GM21529 (cell line): ENCODE measurements at regions not wholly inside any gene's neighbourhood (a gene's known extent, or its start where the extent isn't known, plus 50 kb on each side); places are given as distances from the start of the nearest gene placed in this dataset.

Experiments used
- ATAC-seq: cut with Tn5 transposase; IDR thresholded peaks from one replicate; pipeline ENCODE4 v1.9.1; 2021; ENCODE audit not compliant: unreplicated experiment

DNA sequence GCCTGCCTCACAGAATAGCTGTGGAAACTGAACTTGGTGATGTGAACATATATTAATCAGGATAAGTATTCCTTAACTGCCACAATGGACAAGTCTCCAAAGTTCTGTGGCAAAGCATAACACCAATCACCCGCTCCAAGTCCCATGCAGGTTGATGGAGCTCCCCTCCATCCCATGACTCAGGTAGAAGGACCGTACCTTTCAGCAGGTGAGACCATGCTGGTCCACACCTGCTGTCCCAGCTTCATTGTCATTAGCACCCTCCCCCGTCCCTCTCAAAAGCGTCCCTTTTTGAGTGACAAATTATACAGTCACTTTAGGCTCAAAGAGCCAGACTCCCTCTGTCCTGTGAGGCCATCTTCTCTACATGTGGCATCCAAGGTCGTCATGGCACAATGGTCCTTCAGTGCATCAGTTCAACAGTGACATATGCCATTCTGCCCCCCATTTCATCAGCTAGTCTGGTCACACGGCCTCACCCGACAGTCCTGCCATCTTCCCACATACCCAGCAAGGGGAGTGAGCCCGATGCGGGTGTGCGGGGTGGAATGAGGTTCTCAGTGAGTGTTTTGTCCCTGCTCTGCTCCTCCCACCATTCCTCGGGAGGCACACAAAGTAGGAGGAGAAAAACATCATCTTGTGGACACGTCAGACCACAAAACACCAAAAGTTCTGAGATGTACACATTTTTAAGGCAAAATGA, 136.7 kb upstream of the MYCN start:
- ATAC-seq = no peak

DNA sequence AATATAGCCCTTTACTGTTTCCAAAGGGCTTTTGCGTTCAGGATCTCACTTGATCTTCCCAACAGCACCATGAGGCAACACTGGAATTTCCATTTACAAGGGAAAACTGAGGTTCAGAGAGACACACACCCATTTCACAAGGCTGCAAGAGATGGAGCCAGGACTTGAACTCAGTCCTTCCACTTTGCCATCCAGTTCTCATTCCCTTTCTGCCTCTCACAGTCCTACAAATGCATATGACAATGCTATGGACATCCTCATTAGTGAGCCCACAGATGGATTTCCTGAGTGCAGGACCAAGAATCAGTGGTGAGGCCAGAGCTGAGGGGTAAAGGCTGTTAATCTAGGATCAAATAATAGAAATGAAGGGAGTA, 136.1 kb upstream of the MYCN start:
- no peak for ATAC-seq

DNA sequence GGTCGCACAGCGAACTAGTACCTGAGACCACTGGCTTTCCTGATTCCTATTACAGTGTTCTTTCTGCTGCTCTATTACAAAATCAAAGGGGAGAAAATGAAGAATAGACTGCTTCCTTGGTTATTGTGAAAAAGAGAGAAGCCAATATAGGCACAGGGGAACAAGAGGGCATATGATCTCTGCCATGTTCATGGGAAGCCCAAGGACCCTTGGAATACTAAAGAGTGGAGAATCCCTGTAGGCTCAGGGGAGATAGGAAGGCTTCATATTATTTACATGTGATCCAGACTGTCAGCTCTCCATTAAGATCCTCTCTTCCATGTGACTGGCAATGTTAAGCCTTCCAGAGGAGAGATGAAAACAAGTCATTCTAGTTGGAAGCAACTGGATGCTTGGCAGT, 135.7 kb upstream of the MYCN start:
- ATAC-seq = no peak

DNA sequence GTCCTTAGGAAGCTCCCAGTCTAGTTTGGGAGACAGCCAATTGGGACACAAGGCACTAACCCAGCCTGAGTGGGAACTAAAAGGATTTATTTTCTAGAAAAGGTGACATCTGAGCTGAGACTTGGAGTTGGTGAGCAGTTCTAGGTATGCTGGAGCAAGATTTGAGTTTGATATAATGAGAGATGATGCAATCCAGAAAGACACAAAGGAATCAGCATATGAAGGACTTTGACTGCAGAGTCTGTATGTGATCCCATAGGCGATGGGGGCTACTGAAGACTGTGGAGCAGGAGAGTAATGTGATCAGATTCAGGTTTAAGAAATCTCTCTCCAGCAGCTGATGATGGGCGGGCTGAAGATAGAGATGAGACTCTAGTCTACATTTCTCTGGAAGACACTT, 135.1 kb upstream of the MYCN start:
- ATAC-seq = no peak

DNA sequence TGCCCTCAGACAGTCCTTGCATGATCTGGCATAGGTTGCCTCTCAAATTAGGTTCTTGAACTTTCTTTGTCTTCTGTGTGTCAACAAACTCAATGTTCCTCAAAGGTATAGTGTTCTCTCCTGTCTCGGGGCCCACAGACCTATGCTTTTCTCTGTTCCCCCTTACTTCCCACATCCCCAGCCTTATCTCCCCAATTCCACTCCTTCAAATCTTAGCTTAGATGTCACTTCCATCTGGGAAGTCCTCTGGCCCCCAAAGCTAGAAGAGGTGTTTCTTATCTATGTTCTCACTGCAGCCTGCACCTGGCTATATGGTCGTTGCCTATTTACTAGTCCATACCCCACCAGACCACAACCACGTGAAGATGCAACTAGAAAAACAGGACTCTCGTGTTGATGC, 134.6 kb upstream of the MYCN start:
- no peak for ATAC-seq

DNA sequence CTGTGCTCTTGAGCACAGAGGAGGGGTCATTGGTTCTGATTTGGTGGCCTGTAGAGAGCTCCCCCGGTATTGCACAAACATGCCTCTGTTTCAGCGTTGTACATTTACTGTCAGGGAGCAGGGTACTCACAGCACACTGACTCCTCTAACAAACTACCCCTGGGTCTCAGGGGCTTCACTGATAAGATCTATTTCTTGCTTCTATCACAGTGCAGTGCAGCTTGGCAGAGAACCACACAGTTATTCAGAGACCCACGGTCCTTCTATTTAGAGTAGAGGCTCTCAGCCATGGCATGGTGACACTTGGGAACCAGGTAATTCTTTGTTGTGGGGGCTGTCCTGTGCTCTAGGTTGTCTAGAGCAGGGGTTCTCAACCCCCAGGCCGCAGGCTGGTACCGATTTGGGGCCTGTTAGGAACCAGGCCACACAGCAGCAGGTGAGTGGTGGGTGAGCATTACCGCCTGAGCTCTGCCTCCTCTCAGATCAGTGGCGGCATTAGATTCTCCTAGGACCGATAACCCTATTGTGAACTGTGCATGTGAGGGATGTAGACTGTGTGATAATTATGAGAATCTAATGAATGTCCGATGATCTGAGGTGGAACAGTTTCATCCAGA, 133.4 kb upstream of the MYCN start:
- ATAC-seq = no peak

DNA sequence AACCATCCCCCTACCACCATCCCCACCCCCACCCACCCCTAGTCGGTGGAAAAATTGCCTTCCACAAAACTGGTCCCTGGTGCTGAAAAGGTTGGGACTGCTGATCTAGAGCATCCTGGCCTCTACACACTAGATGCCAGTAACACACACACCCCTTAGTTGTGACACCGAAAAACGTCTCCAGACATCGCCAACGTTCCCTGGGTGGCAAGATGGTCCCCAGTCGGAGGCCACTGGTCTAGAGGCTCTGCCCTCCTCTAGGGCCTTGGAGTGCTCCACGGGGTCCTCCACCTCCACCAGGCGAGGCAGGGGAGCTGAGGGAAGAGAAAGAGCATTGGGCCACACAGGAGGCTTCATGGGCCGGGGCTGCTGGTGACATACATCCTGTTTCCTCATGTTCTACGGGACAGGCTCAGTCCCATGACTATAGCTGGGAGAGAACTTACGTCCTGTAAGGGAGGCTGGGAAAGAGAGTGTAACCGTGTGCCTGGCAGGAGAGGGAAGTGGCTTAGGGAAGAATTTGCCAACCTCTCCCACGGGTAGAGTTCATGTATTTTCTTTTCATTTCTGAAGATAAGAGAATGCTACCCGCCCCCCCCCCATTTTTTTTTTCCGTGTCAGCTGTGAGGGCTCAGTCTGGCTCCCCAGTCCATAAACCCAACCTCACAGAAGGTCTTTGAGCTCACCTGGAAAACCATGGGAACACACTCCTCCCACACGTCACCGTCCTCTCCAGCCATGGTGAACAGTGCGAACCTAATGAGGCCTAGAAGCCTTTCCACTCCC, 132.7 kb upstream of the MYCN start:
- no peak for ATAC-seq

DNA sequence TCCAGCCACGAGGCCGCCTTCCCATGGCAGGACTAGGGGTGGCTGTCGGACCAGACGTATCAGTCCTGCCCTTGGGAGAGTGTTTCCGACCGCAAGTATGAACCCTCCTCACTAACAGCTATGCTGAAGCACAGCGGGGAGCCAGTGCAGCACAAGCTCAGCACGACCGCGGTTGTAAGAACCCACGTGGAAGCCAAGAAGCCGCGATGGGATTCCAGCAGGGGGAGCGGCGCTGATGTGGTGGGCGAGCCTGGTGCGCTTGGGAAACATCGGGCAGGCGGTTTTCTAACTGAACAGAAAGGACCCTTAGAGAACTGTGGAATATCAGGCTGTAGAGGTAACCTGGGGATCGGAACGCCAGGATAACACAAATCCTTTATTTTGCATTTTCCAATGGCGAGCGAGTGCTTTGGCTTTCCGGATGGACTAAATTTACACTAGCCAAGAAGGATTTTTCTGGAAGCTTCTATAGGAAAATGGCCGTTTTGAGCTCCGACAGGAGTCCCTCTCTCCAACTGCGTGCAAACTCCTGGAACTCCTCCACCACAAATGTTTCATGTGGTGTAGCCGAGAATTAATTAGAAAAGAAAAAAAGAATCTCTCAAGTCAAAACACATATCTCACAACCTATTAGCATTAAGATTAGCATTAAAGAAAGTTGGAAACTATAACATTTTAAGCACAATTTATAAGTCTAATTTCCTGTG, 132.0 kb upstream of the MYCN start:
- ATAC-seq = no peak

DNA sequence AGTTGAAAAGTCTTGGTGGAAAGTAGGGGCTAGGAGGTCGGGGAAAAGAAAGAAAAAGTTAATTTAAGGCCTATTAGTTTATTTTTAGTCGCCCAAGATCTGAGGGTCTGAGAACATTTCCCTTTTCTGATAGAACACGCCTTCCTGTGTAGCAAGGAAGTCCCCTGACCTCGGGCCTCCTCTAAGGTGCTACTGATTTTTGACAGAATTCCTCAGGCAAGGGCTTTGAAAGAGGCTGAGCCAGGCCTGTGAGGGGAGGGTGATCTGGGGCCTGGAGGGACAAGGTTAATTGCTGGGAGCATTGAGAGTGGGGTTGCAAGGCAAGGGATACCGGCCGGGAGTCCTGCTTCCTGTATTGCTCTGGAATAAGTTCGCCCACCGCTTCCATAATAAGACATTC, 131.4 kb upstream of the MYCN start:
- no peak for ATAC-seq

DNA sequence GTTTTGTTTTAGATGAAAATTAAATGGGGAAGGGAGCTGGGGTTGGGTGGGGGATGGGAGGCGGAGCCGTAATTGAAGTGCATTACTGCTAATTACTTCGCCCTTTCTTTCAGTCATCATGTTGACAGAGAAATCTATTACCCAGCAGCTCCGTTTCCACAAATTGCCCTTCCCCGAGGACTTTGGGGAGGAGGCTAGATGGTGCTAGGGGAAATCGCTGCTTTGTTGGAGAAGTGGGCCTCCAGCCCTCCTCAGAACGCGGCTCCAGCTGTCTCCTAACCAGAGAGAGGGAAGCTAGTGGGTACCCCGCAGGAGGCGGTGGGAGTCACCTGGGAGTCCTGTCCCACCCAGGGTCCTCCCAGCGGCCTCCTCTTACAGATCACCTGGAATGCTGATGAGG, 130.9 kb upstream of the MYCN start:
- ATAC-seq = no peak

DNA sequence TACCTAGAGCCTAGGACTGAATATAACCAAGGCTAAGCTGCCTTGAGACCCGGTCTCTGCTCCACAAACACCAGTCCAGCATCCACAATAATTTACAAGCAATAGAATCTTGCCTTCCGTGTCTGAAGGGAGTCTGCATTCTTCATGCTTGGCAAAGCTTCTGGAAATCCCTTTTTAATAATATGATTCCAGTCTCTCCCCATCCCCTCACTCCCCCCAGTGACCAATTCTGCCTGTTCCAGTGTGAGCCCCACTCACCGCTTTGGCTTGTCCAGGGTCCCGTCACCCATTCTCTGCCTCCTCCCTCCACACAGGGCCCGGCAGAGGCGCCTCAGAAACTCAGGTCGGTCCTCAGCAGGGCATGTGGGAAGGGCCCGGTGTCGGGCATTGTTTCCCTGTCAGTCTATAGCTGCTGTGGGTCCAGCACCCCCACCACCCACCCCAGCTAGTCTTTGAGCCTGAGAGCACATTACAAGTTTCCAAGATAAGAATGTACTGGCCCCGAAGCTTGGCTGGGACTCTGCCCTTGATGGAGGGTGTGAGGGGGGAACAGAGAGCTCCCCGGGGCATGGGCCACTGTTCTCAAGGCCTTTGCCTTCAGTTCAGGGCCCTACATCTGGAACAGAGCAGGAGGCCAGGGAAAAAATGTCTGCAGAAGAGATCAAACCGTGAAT, 129.7 kb upstream of the MYCN start:
- no peak for ATAC-seq

DNA sequence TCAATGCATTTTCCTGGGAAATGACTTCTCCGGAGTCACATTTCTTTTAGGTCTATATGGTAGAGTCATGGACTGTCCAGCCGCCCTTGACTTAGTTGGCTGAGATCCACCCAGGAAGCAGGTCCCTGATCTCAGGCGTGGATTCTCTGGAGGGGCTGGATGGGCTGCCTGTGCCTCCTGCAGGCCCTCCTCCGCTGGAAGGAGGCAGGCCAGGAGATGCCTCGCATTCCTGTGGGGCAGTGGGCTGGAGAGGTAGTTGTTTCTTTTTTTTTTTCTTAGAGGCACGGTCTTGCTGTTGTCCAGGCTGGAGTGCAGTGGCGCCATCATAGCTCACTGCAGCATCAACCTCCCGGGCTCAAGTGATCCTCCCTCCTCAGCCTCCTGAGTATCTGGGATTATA, 129.0 kb upstream of the MYCN start:
- ATAC-seq = no peak

DNA sequence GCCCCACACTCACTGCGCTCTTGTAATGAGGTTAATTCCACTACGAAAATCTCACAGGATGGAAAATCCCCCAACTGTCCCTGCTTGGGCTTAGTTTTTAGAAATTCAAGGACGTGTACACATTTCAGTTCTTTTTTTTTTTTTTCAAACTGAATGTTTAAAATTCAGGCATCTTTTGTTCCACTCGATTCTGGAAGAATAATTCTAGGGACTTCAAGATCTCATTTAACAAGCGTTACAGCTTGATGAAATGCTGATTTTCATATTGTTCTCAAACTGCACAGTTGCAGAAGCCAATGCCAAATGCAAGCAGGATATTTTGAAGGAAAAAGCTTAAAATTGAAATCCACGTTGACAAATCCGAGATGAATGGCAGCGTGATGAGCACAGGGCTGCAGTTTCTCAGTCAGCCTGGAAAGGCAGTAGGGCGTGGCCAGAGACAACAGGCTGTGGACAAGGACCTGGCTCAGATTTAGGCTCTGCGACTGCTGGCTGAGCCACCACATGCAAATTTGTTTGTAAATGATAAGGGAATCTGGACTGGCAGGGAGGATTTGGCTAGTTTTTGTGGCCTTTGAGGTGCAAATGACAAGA, 128.1 kb upstream of the MYCN start:
- ATAC-seq = no peak

DNA sequence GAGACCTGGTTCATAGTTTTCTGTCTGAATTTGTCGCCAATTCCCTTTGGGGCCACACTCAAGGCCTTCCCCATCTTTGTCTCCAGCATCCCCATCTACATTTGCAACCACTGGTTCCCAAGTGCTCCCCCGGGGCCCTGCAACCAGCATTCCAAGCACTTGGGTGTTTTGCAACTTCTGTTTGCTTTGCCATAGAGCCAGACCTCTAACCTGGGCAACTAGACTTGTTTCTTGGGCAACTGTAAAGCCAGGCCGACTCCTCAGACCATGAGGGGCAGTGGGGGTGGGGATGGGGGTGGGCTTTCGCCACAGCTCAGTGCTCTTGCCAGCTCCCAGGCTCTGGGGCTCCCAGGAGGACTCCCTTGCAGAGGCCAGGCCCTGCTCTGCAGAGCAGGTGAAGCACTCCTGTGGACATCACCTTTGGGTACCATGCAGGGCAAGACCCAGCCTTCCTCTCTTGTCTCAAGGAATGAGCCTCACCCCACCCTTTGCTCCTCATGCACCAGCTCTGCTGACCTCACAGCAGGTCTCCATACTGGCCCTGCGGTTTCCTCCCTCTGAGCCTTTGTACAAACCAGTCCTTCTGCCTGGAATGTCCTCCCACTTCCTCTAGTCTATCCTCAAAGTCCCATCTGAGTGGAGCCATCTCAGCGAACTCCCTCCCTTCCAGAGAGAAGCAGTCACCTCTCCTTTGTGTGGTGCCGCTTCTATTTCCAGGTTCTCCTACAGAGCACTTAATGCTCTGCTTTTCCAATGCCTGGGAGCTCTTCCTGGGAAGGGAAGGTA, 126.7 kb upstream of the MYCN start:
- no peak for ATAC-seq

DNA sequence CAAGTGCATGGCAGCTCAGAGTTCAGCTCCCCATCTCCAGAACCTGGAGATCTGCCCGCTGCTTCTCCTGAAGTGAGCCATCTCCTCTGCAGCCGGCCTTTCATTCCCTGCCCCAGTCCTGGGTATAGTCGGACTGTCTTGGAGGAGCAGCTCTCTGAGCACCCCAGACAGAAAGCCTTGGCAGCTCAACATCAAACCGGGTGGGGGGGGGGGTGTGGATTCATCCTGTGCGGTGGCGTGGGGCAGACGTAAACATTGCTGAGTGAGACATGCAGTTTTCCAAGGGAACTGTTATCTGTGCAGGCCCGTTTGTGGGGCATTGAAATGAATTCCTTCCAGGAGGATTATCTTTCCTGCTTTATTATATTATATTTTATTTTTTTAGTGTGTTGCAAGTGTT, 125.9 kb upstream of the MYCN start:
- ATAC-seq = no peak

DNA sequence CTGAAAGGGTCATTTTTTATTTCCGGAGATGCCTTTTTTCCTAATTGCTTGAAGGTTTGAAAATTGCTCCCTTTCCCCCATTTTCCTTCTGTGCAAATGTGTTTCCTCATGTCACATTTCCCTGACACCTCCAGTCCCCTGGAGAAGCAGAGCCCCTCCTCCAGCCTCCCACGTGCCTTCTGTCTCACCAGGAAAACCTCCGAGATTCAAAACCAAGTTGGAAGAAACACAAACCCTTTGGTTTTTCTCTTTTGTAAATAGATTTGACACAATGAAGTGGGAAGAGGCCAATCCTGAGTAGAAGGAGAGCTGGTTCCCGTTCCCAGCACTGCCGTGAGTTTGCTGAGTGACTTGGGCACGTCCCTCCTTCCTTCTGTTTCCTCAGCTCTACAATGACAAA, 125.4 kb upstream of the MYCN start:
- no peak for ATAC-seq

DNA sequence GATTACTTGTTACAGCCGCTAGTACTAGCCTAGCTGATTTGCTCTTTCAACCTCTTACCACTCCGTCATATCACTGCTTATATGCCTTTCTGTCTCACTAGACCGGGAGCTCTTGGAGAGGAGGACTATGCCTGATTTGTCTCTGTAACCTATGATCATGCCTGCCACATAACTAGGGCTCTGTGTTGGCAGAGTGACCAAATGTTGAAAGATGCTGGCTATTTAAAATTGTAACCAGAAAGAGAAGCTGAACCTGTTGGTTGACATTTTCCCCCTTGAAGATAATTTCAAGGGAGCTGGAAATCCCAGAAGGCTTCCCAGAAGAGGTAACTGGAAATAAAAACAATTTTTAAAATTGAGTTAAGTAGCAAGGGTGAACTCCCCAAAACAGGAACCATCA, 124.1 kb upstream of the MYCN start:
- no peak for ATAC-seq

DNA sequence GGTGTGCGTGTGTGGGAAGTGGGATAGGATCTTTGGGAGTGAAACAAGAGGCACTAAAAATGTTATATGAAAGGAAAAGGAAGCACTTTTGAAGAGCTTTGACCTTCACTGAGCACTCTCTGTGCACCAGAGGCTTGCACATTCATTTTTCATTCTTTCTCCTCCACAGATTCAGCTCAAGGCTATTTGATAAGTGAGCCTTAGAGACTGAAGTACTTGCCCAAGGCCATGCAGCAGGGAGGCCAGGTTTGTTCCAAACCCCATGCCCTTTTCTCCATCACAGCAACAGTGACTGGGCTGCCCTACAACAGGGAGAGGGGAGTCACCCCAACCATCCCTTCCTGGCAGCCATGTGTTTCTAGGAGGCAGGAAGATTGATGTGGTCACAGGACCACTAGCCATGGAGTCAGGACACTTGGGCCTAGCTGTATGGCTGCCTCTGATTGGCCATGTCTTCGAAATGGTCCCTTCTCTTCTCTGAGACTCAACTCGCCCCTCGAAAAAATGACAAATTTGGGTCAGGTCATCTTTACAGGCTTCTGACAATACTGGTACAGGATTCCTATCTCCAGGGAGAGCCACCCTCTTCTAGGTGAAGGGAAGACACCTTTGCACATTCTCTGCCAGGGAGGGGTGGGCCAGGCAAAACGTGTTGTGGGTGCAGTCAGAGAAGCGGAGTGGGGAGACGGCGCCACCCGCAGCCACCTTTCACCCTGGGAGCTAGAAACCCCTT, 123.5 kb upstream of the MYCN start:
- no peak for ATAC-seq

DNA sequence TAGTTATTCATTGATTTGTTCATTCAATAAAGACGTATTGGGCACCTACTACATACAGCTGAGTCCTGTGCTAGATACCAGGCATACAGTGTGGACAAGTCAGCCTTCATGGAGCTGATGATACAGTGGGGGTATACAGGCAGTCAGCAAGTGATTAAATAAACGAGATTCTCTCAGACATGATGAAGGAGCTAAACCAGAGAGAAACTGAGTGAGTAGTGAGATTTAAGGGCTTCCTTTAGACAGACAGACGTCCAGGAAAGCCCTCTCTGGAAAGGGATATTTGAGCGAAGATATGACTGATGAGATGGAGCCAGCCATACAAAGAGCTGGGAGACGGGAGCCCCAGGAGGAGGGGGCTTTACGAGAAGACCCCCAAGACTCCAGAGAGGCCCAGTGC, 122.6 kb upstream of the MYCN start:
- no peak for ATAC-seq
